HEK293 (cell line): ENCODE measurements at regions not wholly inside any gene's neighbourhood (a gene's known extent, or its start where the extent isn't known, plus 50 kb on each side); places are given as distances from the start of the nearest gene placed in this dataset.

Experiments used
- REPIN1 ChIP-seq: fragments of 450-650 bp; formaldehyde crosslinking; IDR thresholded peaks from 2 replicates; pipeline ENCODE4 v1.5.1; 2017; ENCODE audit warnings: missing biosample characterization, missing genetic modification characterization, low read depth
- YY1 ChIP-seq: fragments of 450-650 bp; formaldehyde crosslinking; IDR thresholded peaks from 2 replicates; pipeline ENCODE4 v1.5.1; 2018; ENCODE audit warnings: missing biosample characterization, missing genetic modification characterization
- ZNF239 ChIP-seq: fragments of 450-650 bp; formaldehyde crosslinking; IDR thresholded peaks from 2 replicates; pipeline ENCODE4 v1.5.1; 2016; ENCODE audit warnings: missing biosample characterization, missing genetic modification characterization
- ZNF501 ChIP-seq: fragments of 450-650 bp; formaldehyde crosslinking; IDR thresholded peaks from 2 replicates; pipeline ENCODE4 v1.5.1; 2016; ENCODE audit warnings: missing biosample characterization, missing genetic modification characterization
- ZNF777 ChIP-seq: fragments of 450-650 bp; formaldehyde crosslinking; IDR thresholded peaks from 2 replicates; pipeline ENCODE4 v1.5.1; 2017; ENCODE audit warnings: missing biosample characterization, missing genetic modification characterization, borderline replicate concordance
- TF ChIP-seq, protein P1 (sequence below): fragments of 450-650 bp; formaldehyde crosslinking; IDR thresholded peaks from 2 replicates; pipeline ENCODE4 v1.5.1; 2016; ENCODE audit warnings: missing biosample characterization, missing genetic modification characterization
- TF ChIP-seq, protein P2 (sequence below): fragments of 450-650 bp; formaldehyde crosslinking; IDR thresholded peaks from 2 replicates; pipeline ENCODE4 v1.5.1; 2016; ENCODE audit warnings: missing biosample characterization, missing genetic modification characterization, low read depth
- TF ChIP-seq, protein P3 (sequence below): fragments of 450-650 bp; formaldehyde crosslinking; IDR thresholded peaks from 2 replicates; pipeline ENCODE4 v1.5.1; 2016; ENCODE audit warnings: missing biosample characterization, missing genetic modification characterization

DNA sequence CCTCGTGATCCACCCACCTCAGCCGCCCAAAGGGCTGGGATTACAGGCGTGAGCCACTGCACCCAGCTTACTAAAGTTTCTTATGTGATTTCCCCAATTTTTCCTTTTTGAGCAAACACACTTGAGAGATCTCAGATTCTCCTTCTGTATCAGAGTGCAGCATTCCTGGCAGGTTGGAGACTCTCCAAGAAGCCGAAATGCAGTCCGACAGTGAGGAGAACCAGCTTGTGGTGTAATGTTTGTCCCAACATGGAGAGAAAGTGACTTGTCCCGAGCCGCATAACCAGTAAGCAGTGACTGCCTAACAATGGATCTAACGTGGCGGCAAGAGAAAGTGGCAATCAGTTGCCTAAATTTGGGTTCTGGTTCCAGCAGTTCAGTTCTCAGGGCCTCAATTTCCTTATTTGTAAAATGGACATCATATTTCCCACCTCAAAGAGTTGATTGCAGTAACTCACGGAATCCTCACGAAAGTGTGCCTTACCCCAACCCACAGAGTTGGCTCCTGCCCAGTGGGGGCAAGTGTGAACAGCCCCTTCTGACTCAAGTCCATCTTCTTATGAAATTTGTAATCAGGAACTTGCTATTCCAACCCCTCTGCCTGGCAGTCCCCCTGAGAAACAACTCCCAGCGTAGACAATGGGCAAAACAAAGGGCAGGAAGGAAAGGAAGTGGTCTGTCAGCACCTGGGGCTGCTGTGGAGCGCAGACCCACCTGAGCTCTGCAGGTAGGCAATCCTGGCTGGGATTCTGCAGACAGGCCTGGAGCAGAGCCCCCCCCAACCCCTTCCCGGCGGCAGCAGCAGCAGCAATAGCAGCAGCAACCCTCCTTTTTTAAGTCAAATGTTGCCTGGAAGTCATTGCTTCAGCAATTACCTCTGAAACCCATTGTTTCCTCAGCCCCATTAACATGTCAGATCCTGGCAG lies 223.6 kb upstream of the POU3F1 start:
- TF ChIP-seq, protein P1, sequence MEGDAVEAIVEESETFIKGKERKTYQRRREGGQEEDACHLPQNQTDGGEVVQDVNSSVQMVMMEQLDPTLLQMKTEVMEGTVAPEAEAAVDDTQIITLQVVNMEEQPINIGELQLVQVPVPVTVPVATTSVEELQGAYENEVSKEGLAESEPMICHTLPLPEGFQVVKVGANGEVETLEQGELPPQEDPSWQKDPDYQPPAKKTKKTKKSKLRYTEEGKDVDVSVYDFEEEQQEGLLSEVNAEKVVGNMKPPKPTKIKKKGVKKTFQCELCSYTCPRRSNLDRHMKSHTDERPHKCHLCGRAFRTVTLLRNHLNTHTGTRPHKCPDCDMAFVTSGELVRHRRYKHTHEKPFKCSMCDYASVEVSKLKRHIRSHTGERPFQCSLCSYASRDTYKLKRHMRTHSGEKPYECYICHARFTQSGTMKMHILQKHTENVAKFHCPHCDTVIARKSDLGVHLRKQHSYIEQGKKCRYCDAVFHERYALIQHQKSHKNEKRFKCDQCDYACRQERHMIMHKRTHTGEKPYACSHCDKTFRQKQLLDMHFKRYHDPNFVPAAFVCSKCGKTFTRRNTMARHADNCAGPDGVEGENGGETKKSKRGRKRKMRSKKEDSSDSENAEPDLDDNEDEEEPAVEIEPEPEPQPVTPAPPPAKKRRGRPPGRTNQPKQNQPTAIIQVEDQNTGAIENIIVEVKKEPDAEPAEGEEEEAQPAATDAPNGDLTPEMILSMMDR = no peak
- TF ChIP-seq, protein P2, sequence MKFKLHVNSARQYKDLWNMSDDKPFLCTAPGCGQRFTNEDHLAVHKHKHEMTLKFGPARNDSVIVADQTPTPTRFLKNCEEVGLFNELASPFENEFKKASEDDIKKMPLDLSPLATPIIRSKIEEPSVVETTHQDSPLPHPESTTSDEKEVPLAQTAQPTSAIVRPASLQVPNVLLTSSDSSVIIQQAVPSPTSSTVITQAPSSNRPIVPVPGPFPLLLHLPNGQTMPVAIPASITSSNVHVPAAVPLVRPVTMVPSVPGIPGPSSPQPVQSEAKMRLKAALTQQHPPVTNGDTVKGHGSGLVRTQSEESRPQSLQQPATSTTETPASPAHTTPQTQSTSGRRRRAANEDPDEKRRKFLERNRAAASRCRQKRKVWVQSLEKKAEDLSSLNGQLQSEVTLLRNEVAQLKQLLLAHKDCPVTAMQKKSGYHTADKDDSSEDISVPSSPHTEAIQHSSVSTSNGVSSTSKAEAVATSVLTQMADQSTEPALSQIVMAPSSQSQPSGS (tag by site-specific recombination) = no peak
- no peak for TF ChIP-seq REPIN1 (tag by site-specific recombination)
- TF ChIP-seq ZNF239 (tag by site-specific recombination) = no peak
- TF ChIP-seq, protein P3, sequence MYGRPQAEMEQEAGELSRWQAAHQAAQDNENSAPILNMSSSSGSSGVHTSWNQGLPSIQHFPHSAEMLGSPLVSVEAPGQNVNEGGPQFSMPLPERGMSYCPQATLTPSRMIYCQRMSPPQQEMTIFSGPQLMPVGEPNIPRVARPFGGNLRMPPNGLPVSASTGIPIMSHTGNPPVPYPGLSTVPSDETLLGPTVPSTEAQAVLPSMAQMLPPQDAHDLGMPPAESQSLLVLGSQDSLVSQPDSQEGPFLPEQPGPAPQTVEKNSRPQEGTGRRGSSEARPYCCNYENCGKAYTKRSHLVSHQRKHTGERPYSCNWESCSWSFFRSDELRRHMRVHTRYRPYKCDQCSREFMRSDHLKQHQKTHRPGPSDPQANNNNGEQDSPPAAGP (tag by site-specific recombination) = no peak
- TF ChIP-seq ZNF501 (tag by site-specific recombination) = no peak
- TF ChIP-seq YY1 = no peak
- TF ChIP-seq ZNF777 (tag by site-specific recombination) = no peak
